NCI-H128 (cell line): ENCODE measurements at regions not wholly inside any gene's neighbourhood (a gene's known extent, or its start where the extent isn't known, plus 50 kb on each side); places are given as distances from the start of the nearest gene placed in this dataset.

Experiments used
- DNase-seq: peaks from one replicate; lab custom pipeline; 2025; ENCODE audit not compliant: unreplicated experiment; lab: John Stamatoyannopoulos, UW

DNA sequence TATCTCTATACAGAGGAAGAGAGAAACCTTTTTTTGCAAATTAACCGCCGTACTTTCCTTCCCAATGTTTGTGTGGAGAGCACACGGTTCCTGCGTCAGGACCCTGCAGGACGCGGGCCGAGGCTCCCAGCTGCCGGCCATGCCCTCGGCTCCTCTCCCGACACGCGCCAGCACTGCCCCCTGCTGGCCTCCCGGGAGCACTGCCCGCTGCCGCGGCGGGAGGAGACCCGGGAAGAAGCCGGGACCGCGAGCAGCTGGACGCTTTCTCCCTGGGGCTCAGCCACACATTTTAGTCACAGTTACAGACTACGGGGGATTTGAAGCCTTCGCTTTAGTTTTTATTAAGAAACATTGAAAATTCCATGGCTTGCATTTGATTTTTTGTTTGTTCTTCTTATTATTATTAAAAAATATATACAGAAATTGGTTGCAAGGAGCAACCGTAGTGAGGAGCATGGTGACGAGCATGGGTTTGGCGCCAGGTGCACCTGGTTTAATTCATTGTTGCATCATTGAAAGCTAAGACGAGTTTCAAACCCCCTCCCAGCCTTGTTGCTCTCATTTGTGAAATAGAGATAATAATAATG, 401.2 kb downstream of the GALR1 start:
- peak; percentile 59 for DNase-seq

DNA sequence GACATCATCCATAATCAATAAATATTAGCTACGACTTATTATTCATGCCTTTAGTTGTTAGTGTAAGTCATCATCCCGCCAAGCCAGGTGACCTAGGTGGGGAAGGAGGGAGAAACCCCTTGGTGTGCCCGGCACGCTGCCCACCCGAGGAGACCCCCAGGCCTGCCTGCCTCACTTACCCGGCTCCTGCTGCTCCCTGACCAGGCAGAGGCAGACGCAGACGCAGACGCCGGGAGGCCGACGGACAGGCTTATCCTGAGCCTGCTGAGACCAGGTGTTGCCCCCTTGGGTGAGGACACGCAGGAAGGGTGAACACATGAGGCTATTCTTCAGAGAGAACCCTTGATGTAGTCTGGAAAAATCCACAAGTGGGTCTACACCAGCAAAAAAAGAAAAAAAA, 401.8 kb downstream of the GALR1 start:
- no peak for DNase-seq

DNA sequence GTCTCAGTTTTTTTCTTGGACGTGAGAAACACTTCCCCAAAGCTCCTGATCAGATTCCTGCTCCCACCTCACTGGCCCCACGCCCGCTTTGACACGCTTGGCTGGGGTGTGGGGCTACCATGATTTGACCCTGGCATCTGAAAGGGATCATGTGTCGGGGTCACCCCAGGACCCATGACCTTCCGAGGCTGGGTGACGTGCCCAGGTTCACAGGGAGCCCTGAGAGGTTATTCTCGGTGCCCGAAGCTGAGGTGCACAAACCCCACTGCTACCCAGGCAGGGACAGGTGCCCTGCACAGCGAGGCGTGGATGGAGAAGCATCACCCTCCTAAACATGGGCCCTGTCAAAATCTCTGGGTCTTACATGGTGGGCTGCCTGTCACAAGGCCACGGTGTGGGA, 404.1 kb downstream of the GALR1 start:
- no peak for DNase-seq

GRCh38 chr18:77654302-77654701, 404.7 kb downstream of the GALR1 start:
- DNase-seq, result no peak

DNA sequence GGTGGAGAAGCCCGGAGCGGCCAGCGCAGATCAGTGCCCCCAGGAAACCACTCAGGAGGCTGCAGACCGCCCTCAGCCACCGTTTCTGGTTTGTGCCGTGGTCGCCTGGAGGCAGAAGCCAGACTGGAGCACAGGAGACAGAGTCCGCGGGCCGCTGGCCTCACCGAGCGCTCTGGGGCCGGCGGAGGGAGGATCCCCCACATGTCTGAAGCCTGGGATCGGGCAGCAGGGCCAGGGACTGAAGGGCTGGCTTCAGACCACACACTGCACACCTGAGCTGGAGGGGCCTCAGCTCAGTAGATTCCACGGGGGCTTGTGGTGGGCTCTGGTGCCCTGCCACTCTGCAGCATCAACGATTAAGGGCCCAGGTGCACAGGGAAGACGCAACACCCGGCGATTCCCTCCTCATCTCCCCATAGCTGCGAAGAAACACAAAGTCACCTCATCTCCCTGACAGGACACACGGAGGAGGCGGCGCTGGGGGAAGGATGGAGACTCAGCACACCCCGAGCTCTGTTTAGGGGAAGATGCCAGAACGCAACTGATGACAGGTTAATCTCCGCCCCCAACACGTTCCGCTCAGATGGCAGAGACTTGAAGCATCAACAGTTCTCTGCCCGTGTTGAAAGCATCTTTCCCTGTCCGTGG, 408.1 kb downstream of the GALR1 start:
- DNase-seq, result no peak

DNA sequence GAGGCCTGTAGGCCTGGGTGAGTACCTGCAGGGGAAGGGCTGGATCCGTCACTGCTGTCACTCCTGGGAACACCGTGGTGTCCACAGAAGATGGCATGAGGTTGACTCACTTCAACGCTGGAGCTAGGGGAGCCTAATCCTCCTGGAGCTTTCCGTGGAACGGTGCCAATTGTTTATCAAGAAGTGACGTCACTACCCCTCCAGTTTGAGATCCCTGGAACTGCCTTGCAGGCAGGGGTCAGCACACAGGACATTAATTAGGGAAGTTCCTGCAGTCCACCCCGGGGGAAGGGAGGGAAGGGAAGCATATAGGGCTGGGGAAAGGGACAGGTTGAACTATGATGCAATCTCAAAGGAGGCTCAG, 408.6 kb downstream of the GALR1 start:
- DNase-seq, result no peak

DNA sequence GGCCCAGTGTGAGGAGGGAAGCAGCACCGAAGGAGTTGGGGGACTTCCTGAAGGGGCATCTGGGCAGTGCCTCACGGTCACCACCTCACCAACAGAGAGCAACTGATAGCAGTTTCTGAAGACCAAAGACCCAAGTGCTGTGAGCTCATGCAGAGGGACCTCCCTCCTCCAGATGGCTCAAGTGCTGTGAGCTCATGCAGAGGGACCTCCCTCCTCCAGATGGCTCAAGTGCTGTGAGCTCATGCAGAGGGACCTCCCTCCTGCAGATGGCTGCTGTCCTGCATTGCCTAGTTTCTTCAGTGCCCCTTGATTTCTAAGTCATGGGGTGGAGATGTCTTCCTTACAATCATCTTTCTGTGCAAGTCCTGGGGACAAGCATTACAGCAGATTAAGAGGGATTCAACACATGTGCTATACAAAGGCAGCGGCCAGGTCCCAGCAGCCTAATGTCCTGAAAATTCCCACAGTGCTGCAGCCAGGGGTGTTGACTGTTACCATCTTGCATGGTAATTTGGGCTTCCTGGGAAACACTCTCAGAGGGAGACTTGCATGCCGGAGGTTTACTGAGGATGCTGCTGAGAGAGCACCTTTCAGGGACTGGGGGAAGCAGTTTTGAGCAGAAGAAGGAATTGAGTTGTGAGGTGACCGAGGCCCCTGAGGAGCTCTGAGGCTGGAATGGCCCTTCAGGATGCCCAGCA, 409.3 kb downstream of the GALR1 start:
- DNase-seq, result no peak

- DNase-seq, result no peak
Observed at GRCh38 chr18:77666613-77667012, 417.0 kb downstream of the GALR1 start.

DNA sequence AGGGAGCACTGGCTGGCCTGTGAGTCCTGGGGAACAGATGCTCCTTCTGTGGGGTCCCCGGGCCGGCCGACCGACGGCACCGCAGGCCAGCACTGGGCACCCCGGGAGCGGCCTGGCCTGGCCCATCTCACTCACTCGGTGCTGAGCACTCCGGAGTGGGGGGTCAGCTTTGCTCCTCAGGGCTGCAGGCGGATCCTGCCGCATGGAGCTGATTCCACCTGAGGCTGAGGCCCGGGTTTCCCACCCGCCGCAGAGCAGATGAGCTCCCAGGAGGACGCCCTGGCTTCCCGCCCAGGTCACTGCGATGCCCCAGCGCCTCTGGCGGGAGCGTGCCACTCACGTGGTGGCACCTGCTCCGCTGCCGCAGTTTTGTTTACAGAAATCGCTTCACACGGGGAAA, 418.6 kb downstream of the GALR1 start:
- no peak for DNase-seq

GRCh38 chr18:77669331-77669730, 419.7 kb downstream of the GALR1 start:
- no peak for DNase-seq

GRCh38 chr18:77671456-77672167, 422.0 kb downstream of the GALR1 start:
- no peak for DNase-seq

DNA sequence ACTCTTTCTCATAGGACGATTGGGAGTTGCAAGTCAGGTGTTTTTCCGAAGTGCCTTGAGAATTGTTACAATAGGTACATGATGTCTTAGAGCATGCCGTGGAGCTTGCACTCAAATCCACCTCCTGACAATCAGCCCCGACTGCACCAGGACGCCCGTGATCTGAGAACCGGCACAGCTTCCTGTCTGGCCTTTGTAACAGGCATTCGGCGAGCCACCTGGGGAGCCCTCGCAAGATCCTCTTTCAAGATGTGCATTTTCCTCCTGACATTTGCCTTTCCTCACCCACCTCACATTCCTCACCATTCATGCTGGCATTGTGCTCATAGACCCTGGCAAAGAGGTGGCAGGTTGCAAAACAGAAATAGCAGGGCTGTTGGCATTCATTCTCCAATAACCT, 427.3 kb downstream of the GALR1 start:
- no peak for DNase-seq

GRCh38 chr18:77677536-77677935, 427.9 kb downstream of the GALR1 start:
- DNase-seq, result no peak

GRCh38 chr18:77679869-77680268, 430.2 kb downstream of the GALR1 start:
- DNase-seq, result no peak

DNA sequence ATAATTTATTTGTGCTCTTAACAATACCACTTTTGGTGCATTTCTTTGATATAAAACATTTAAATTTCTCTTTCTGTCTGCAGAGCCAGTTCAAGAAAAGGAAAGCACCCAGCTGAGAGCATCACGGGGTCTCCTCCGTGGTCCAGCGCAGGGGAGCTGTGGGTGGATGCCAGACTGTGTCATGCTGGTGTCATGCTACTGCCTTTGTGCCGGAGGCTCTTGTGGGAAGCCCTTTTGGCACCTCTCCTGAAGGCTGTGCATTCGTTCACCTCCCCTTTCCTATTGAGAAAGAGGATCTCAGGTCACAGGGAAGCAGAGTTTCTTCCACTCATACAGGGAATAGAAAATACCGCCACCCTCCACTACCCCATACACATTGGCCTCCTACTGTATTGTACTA, 450.4 kb downstream of the GALR1 start:
- DNase-seq, result no peak

DNA sequence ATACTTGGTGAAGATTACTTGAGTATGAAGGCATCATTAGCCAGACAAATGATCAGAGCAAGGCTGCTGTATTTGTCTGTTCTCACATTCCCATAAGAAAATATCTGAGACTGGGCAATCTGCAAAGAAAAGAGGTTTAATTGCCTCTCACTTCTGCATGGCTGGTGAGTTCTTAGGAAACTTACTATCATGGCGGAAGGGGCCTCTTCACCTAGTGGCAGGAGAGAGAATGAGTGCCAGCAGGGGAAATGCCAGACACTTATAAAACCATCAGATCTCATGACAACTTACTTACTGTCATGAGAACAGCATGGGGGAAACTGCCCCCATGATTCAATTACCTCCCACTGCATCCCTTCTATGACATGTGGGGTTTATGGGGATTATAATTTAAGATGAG, 452.3 kb downstream of the GALR1 start:
- DNase-seq, result no peak

DNA sequence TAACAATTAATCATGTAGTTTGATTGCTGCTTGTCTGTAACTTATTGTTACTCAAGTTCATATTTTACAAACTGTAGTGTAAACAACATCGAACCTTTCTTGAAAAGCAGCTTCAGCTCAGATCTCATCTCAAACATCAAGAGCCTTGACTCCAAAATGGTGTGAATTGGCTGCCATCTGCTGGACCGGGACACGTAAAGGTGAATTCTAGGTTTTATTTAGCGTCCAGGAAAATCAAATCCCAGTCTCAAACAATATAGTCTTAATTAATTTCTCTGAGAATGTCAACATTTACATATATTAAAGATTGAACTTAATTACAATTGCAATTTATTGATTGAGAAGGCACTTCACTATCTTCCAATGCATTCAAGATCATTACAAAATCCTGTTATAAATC, 453.0 kb downstream of the GALR1 start:
- DNase-seq, result peak; percentile 66

DNA sequence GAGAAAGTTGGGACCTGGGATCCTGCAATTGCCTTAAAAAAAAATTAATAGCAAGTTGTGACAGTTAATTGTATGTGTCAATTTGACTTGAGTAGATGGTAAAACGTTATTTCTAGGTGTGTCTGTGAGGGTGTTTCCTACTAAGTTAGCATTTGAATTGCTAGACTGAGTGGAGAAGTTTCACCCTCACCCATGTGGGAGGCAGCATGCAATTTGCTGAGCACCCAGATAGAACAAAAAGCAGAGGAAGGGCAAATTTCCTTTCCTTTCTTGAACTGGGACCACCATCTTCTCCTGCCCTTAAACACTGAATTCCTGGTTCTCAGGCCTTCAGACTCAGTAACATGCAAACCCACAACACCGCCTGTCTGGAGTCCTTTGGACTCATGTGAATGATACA, 455.7 kb downstream of the GALR1 start:
- DNase-seq, result no peak

DNA sequence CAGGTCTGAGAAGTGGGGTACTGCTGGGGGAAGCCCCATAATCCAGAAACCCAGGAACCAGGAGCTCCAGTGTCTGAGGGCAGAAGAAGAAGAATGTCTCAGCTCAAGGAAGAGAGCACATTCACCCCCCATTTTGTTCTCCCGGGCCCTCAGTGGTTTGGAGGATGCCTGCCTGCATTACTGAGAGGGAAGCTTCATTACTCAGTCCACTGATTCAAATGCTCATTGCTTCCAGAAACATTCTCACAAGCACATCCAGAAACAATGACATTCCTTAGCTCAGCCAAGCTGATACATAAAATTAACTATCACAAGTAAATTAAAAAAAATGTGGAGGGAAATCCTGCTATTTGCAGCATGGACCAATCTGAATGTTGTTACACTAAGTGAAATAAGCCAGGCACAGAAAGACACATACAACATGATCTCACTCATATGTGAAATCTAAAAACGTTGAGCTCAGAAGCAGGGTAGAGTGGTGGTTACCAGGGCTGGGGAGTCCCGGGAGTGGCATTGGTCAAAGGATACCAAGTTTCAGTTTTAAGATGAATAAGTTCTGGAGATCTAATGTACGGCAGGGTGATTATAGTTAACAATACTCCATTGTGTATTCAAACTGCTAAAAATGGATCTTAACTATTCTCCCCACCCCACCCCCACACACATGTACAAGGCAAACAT, 459.3 kb downstream of the GALR1 start:
- DNase-seq, result no peak

DNA sequence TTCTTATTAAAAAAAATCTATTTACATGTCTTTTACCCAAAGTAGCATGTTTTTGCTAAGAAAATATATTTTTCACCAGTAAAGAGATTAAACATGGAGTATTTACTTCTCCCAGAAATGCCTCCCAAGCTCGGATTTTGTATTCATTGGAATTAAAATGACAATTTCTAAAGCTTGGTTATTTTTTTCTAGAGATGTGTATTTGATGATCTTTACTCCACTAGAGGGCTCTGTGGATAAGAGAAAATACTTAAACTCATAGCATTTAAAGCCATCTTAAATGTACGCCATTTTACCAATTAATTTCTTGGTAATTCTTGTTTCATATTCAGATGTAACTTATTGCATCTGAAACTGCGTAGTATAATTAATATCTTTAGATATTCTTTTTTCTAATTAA, 461.4 kb downstream of the GALR1 start:
- DNase-seq, result no peak

- no peak for DNase-seq
Observed at GRCh38 chr18:77714716-77715115, 465.1 kb downstream of the GALR1 start.

DNA sequence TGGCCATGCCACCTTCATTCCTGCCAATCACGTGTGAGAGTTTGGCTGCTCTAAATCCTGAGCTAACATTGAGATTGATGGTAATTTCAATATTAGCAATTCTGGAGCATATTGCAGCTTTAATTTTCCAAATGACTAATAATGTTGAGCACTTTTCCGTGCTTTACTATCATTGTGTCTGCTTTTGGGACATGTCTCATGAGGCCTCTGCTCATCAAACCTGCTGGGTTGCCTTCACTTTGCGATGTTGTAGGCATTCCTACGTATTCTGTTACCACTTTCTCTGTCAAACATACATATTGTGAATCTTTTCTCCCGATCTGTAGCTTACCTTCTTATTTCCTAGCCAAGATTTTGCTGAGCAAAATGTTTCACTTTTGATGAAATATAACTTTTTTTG, 466.6 kb downstream of the GALR1 start:
- no peak for DNase-seq
